GM12878 (cell line): ENCODE measurements at regions not wholly inside any gene's neighbourhood (a gene's known extent, or its start where the extent isn't known, plus 50 kb on each side); places are given as distances from the start of the nearest gene placed in this dataset.

Experiments
- ATAC-seq: fragments of 200-7000 bp; cut with Tn5 transposase; 3 replicates; pipeline ENCODE4 v1.9.1; 2020; ENCODE audit warnings: mild to moderate bottlenecking, moderate library complexity
- BruUV-seq: library from RNA; stranded (reverse); fragments of 400-500 nt; replicated peaks from 2 replicates; lab custom pipeline; 2021; lab: Mats Ljungman, UMichigan
- CTCF ChIA-PET: fragments of 300-600 bp; sonication (Branson Sonifier 250); formaldehyde crosslinking; extraction: SDS; loops from one replicate; lab custom pipeline; 2021; ENCODE audit warnings: inconsistent platforms; lab: Yijun Ruan, JAX
- POLR2A ChIA-PET: fragments of 350-600 bp; formaldehyde crosslinking; extraction: SDS; loops from one replicate; lab custom pipeline; 2021; ENCODE audit warnings: inconsistent platforms; lab: Charles Lee
- RAD21 ChIA-PET: fragments of 300-600 bp; sonication (Branson Sonifier 250); formaldehyde crosslinking; loops from one replicate; lab custom pipeline; 2023; ENCODE audit warnings: antibody characterized with exemption; ENCODE audit not compliant: unreplicated experiment; lab: Charles Lee
- SMC1A ChIA-PET: fragments of 300-600 bp; sonication (Branson Sonifier 250); formaldehyde crosslinking; loops from one replicate; lab custom pipeline; 2023; ENCODE audit not compliant: unreplicated experiment, uncharacterized antibody; lab: Charles Lee
- DNase-seq: peaks from one replicate; pipeline ENCODE4 v3.0.0-alpha.2; 2011; ENCODE audit warnings: low read depth, low spot score
- FAIRE-seq: peaks from 3 replicates; lab custom pipeline; 2011; peaks lifted over from hg19 to GRCh38; lab: Jason Lieb, UNC
- H2AFZ ChIP-seq: 2 replicates; pipeline ENCODE4 v1.6.0; 2011; ENCODE audit warnings: low read depth, low read length, control low read depth; ENCODE audit not compliant: control insufficient read depth
- H3K27ac ChIP-seq: 2 replicates; pipeline ENCODE4 v1.5.1; 2011; ENCODE audit warnings: control low read depth; ENCODE audit not compliant: control insufficient read depth, insufficient read depth
- H3K27me3 ChIP-seq, 2 experiments: replicated peaks in 1 of 2; 2 replicates each; pipeline versions ENCODE4 v1.6.0 to v1.6.1; 2011; ENCODE audit warnings: low read length in 1 of 2; ENCODE audit not compliant: control insufficient read depth in 2 of 2, insufficient read depth in 2 of 2
- H3K36me3 ChIP-seq, 2 experiments: 2 replicates each; pipeline ENCODE4 v1.5.1; 2011; ENCODE audit warnings: low read length in 1 of 2; ENCODE audit not compliant: control insufficient read depth in 2 of 2, insufficient read depth in 2 of 2
- H3K4me1 ChIP-seq: 2 replicates; pipeline ENCODE4 v1.6.1; 2011; ENCODE audit warnings: mild to moderate bottlenecking, low read length, moderate library complexity, mixed read lengths; ENCODE audit not compliant: control insufficient read depth, insufficient read depth
- H3K4me2 ChIP-seq: 2 replicates; pipeline ENCODE4 v1.6.0; 2011; ENCODE audit warnings: control low read depth; ENCODE audit not compliant: control insufficient read depth, insufficient read depth
- H3K4me3 ChIP-seq: fragments of 200-600 bp; sonication (generic); 2 replicates; pipeline ENCODE4 v1.5.1; 2016
- H3K79me2 ChIP-seq: 2 replicates; pipeline ENCODE4 v1.6.0; 2011; ENCODE audit warnings: low read length; ENCODE audit not compliant: control insufficient read depth, insufficient read depth
- H3K9ac ChIP-seq: 2 replicates; pipeline ENCODE4 v1.8.0; 2011; ENCODE audit warnings: low read length, control low read depth, mixed read lengths; ENCODE audit not compliant: control insufficient read depth, insufficient read depth
- H3K9me3 ChIP-seq: replicated peaks from 3 replicates; pipeline ENCODE4 v1.5.1; 2011; ENCODE audit warnings: mild to moderate bottlenecking, low read length; ENCODE audit not compliant: control insufficient read depth, insufficient read depth
- H4K20me1 ChIP-seq: 2 replicates; pipeline ENCODE4 v1.6.0; 2011; ENCODE audit not compliant: control insufficient read depth, insufficient read depth
- ATF2 ChIP-seq: IDR thresholded peaks from 2 replicates; pipeline ENCODE4 v1.6.1; 2012; ENCODE audit warnings: low read length, inconsistent platforms
- ATF7 ChIP-seq: fragments of 450-650 bp; IDR thresholded peaks from 2 replicates; pipeline ENCODE4 v1.6.1; 2016; ENCODE audit warnings: low read depth, mild to moderate bottlenecking
- BCL3 ChIP-seq: IDR thresholded peaks from 2 replicates; pipeline ENCODE4 v1.6.1; 2011; ENCODE audit warnings: borderline replicate concordance, low read depth, mild to moderate bottlenecking, moderate library complexity, low read length; ENCODE audit not compliant: insufficient read depth, poor library complexity, severe bottlenecking
- BHLHE40 ChIP-seq, 2 experiments: fragments of 450-650 bp in 1 of 2; IDR thresholded peaks; 2 replicates each; pipeline ENCODE4 v1.6.1; 2011 to 2017; ENCODE audit warnings: low read depth in 2 of 2, borderline replicate concordance in 1 of 2, improper control_type of control experiment in 1 of 2, low read length in 1 of 2, mild to moderate bottlenecking in 1 of 2
- CBFB ChIP-seq: IDR thresholded peaks from 2 replicates; pipeline ENCODE4 v1.6.1; 2016; ENCODE audit warnings: antibody characterized with exemption, low read depth
- CBX3 ChIP-seq: fragments of 200-600 bp; sonication (generic); IDR thresholded peaks from 2 replicates; pipeline ENCODE4 v1.6.1; 2016; ENCODE audit warnings: low read depth, borderline replicate concordance
- IKZF2 ChIP-seq, 2 experiments: fragments of 450-650 bp; IDR thresholded peaks; 2 replicates each; pipeline ENCODE4 v1.6.1; 2017; ENCODE audit warnings: mild to moderate bottlenecking in 2 of 2, moderate library complexity in 2 of 2
- PAX8 ChIP-seq: fragments of 450-650 bp; IDR thresholded peaks from 2 replicates; pipeline ENCODE4 v1.6.1; 2017; ENCODE audit warnings: mild to moderate bottlenecking, moderate library complexity
- RELB ChIP-seq: fragments of 450-650 bp; IDR thresholded peaks from 2 replicates; pipeline ENCODE4 v1.6.1; 2017; ENCODE audit warnings: low read depth, mild to moderate bottlenecking, moderate library complexity
- RUNX3 ChIP-seq: IDR thresholded peaks from 2 replicates; pipeline ENCODE4 v1.6.1; 2012; ENCODE audit warnings: low read length, inconsistent platforms
- SP1 ChIP-seq: IDR thresholded peaks from one replicate; pipeline ENCODE4 v1.6.1; 2011; ENCODE audit warnings: low read depth, low read length
- YBX1 ChIP-seq: fragments of 450-650 bp; IDR thresholded peaks from 2 replicates; pipeline ENCODE4 v1.6.1; 2016; ENCODE audit warnings: antibody characterized with exemption
- ZBTB40 ChIP-seq: fragments of 450-650 bp; IDR thresholded peaks from 2 replicates; pipeline ENCODE4 v1.6.1; 2016; ENCODE audit warnings: mild to moderate bottlenecking, moderate library complexity, borderline replicate concordance
- ZNF384 ChIP-seq: IDR thresholded peaks from 2 replicates; pipeline ENCODE4 v1.6.1; 2012; ENCODE audit warnings: low read depth, mild to moderate bottlenecking, low read length, improper control_type of control experiment, borderline replicate concordance
- WGBS: methylation state at CpG from one replicate; pipeline ENCODE4 v1.1.6; 2016; ENCODE audit warnings: low lambda C conversion rate; ENCODE audit not compliant: insufficient replicate concordance, insufficient coverage; ENCODE audit errors: missing lambda C conversion rate; 5-methylcytosine and 5-hydroxymethylcytosine counted together
- in situ Hi-C: fragments of 300-500 bp; cut with MboI; formaldehyde crosslinking; loops from 9 replicates; pipeline ENCODE4 v1.14.3; 2018; ENCODE audit warnings: mixed read lengths
- intact Hi-C: fragments of 100-400 bp; cut with micrococcal nuclease; formaldehyde crosslinking; loops from one replicate; pipeline ENCODE4 v1.14.2; 2022; ENCODE audit not compliant: unreplicated experiment

- intact Hi-C loops = loop anchor here (10.0 kb wide), 1 partner anchor 65 kb away; no protein-coding TSS in a partner anchor
- in situ Hi-C loops = no loop called here
- POLR2A ChIA-PET = interaction anchor here (0.7 to 3.9 kb wide), 11 partner anchors 9 to 48 kb away, joined by 3 to 20 read pairs (median 4); no protein-coding TSS in a partner anchor
- RAD21 ChIA-PET = interaction anchor here (0.7 to 2.1 kb wide), 12 partner anchors 9 to 66 kb away, joined by 3 to 8 read pairs (median 4); no protein-coding TSS in a partner anchor
- CTCF ChIA-PET = interaction anchor here (0.8 to 1.6 kb wide), 8 partner anchors 19 to 175 kb away, joined by 3 to 10 read pairs (median 4); no protein-coding TSS in a partner anchor
- H3K27me3 ChIP-seq = no peaks in the 10 kb centered on the region
- peak overlapping the region; percentile 92 for H2AFZ ChIP-seq
- H3K9ac ChIP-seq = peak overlapping the region; percentile 38; the same call in 1 of the 2 replicates
- FAIRE-seq (no peak), ATAC-seq (peak; percentile 89), DNase-seq (no peak)
- H3K4me3 ChIP-seq = peak overlapping the region; percentile 19; the same call in 1 of the 2 replicates
- no peaks in the 10 kb centered on the region for H3K9me3 ChIP-seq
- BruUV-seq = no TSS peak
- WGBS = 13% methylated on average over 4 of the region's 4 CpGs
- no peaks in the 10 kb centered on the region for H3K79me2 ChIP-seq
- peaks cover 18% of the 10 kb centered on the region for H3K4me1 ChIP-seq
- peak overlapping the region; percentile 10 for H3K4me2 ChIP-seq
- no peaks in the 10 kb centered on the region for H3K36me3 ChIP-seq
- no peaks in the 10 kb centered on the region for H4K20me1 ChIP-seq
- SMC1A ChIA-PET = interaction anchor here (0.9 to 10.2 kb wide), 12 partner anchors 10 to 49 kb away, joined by 3 to 80 read pairs (median 6); no protein-coding TSS in a partner anchor
- peak overlapping the region; percentile 84 for H3K27ac ChIP-seq
- TF ChIP-seq BHLHE40 (IDR thresholded peaks at IDR 0.05; ENCODE audit: borderline replicate concordance in 1 of 2, low read depth in 2 of 2, low read length in 1 of 2) = no peak
- TF ChIP-seq ATF7 = peak; percentile 94
- TF ChIP-seq ZNF384 = peak; percentile 63; the same call in 1 of the 2 replicates
- TF ChIP-seq SP1 = no peak
- no peak for TF ChIP-seq PAX8
- TF ChIP-seq CBFB = no peak
- TF ChIP-seq CBX3 = no peak
- TF ChIP-seq BCL3 = no peak
- TF ChIP-seq RELB = 0 out of 2 replicates have a peak, but pooled peaks have one; percentile 20
- peak; percentile 40; the same call in 1 of the 2 replicates for TF ChIP-seq ZBTB40
- peak; percentile 16; the same call in 1 of the 2 replicates for TF ChIP-seq ATF2
- no peak for TF ChIP-seq YBX1
- TF ChIP-seq IKZF2 (IDR thresholded peaks at IDR 0.05) = peak in 1 of 2 experiments; percentile 21; a peak in 1 of 4 replicates
- TF ChIP-seq RUNX3 = peak; percentile 46; the same call in 1 of the 2 replicates
Measured at GRCh38 chr3:124619887-124620599, 110.2 kb upstream of the UMPS start.
